GM12873 (cell line): ENCODE measurements at regions not wholly inside any gene's neighbourhood (a gene's known extent, or its start where the extent isn't known, plus 50 kb on each side); places are given as distances from the start of the nearest gene placed in this dataset.

Source experiments
- TF ChIP-seq, protein P1 (sequence below): IDR thresholded peaks from 2 replicates; pipeline ENCODE4 v1.5.1; 2012; ENCODE audit warnings: low read depth, mild to moderate bottlenecking, moderate library complexity, low read length, control low read depth; ENCODE audit not compliant: insufficient read depth; ENCODE audit errors: missing control alignments

DNA sequence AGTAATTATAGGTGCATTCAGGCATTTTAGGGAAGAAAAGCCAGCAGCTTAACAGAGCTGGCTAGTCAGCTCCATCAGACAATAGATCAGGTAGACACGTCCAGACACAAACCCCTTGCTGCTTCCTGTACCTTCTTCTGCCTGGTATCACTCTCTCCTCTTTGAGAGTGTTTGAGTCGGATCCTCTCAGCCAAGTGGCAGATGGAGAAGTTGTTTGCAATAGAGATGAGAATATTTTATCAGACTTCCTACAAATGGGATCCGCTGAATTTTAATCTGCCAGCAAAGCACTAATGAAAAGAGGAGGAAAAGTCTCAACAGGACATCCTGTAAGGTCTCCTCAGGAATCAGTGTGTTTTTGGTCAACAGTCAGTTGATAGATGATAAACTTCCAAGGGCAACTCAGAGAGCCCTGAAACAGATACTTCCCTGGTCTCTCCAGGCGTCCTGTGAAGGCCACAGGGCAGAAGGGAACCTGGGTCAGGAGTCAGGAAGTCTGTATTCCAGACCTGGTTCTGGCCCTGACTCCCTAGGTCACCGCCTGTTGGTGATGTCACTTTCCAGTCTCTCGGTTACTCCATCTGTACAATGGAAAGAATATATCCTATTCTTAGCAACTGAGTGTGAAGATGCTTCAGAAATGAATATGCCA, 62.1 kb upstream of the PROX1 start:
- TF ChIP-seq, protein P1, sequence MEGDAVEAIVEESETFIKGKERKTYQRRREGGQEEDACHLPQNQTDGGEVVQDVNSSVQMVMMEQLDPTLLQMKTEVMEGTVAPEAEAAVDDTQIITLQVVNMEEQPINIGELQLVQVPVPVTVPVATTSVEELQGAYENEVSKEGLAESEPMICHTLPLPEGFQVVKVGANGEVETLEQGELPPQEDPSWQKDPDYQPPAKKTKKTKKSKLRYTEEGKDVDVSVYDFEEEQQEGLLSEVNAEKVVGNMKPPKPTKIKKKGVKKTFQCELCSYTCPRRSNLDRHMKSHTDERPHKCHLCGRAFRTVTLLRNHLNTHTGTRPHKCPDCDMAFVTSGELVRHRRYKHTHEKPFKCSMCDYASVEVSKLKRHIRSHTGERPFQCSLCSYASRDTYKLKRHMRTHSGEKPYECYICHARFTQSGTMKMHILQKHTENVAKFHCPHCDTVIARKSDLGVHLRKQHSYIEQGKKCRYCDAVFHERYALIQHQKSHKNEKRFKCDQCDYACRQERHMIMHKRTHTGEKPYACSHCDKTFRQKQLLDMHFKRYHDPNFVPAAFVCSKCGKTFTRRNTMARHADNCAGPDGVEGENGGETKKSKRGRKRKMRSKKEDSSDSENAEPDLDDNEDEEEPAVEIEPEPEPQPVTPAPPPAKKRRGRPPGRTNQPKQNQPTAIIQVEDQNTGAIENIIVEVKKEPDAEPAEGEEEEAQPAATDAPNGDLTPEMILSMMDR, result no peak

DNA sequence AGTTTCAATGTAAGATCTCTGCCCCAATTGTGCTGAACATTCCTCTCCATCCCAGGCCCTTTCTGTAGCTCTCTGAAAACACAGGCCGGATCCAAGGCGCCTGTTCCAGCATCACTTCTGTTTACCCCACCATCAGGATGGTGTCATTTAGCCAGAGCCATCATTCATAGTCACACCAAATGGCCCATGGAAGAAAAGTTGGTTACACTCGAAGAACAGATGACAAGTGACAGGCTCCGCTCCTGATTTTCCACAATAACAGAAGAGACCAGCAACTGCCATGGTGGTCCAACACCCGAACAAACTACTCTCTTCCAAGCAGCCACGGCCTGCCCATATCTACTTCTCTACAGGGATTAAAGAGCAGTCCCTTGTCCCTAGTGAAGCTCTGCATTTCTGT, 59.9 kb upstream of the PROX1 start:
- TF ChIP-seq, protein P1, result no peak

DNA sequence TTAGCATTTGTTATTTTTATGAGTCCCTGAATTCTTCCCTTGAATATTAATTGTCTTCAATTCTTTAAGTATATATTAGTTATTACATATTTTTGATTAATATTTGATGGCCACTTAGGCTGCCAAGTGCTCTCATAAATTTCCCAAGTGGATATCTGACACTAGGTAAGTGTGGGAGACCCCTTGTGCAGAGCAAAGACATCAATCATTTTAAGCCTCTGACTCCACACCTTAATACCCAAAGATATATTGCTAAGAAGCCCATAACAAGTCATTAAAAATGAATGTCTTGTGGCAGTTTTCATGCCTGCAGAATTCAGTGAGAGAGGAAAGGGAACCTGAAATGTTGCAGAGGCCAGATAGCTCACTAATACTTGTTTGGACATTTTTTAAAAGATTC, 58.4 kb upstream of the PROX1 start:
- TF ChIP-seq, protein P1, result no peak

DNA sequence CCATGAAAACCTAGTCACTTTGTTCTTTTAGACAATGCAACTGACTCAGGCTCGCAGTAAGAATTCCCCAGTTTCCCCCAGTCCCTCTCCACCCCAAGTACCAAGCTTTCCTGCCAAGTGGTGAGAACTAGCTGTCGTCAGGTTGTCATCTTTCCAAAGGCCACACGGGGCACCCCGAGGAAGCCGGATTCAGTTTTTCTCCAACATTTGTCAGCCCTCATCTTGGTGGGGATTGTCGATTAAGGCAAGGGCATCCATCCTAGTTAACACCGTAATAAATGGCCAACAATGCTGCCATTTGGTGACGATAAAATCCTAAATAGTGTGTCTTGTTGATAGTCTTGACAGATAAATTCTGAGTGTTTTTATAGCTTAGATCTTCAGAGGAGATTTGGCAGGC, 55.9 kb upstream of the PROX1 start:
- TF ChIP-seq, protein P1, result peak; percentile 15

DNA sequence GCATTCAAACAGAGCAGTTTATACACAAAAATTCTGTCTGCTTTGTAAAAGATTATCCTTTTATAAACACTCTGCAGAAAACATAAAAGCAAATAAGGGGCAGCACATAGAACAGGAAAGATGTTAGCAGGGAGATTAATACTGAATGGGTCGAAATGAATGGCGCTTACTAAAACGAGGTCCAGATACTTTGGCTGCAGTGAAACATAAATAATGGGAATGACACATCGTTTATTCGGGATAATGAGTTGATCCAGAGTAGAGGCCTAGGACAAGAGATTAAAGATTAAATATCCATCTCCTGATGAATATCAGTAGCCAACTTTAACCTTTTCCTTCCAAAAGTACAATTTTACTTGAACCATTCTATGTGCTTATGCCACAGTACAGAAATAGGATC, 54.4 kb upstream of the PROX1 start:
- TF ChIP-seq, protein P1, result no peak

DNA sequence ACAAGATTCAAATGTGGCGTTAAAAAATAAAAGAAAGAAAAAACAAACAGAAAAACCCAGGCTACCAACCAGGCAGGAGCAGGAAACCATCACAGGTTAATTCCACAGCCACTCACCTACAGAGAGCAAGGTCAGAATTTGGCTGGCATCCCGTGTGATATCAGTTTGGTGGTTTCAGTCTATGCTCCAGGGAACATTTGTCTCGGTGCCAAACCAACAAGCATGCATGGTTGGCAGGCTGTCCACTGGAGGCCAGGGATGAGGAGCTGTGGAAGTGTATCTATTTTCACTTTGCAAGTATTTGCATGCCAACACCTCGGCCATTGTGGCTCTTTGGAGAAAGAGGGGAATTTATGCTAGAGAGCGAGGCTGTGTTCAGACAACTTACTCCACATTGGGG, 53.1 kb upstream of the PROX1 start:
- TF ChIP-seq, protein P1, result no peak

DNA sequence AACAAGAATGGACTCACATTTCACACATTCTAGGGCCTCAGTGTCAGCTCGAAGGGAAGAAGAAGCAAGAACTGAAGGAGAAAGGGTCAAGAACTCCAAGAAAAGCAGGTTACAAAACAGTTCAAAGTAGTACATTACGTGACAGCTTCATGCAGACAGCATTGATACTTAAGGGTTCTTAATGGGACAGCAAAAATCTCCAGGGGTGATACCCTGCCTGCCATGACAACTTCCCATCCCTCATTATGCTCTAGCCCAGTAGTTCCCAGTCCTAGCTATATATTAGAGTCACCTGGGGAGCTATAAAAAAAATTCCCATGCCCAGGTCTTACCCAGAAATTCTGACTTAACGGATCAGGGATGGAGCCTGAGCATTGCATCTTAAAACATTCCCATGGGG, 51.2 kb upstream of the PROX1 start:
- TF ChIP-seq, protein P1, result no peak
